HFF-Myc (cell line): ENCODE measurements at regions not wholly inside any gene's neighbourhood (a gene's known extent, or its start where the extent isn't known, plus 50 kb on each side); places are given as distances from the start of the nearest gene placed in this dataset.

Experiments used
- DNase-seq: peaks from one replicate; pipeline ENCODE4 v3.0.0-alpha.2; 2011; ENCODE audit warnings: low read depth; ENCODE audit errors: extremely low read depth
- H3K4me3 ChIP-seq: replicated peaks from 2 replicates; pipeline ENCODE4 v1.5.1; 2011; ENCODE audit warnings: low read depth, mild to moderate bottlenecking, control low read depth, low read length
- CTCF ChIP-seq: IDR thresholded peaks from 2 replicates; pipeline ENCODE4 v1.5.1; 2012; ENCODE audit warnings: mild to moderate bottlenecking, low read depth, low read length, control low read depth; ENCODE audit errors: missing control alignments

- no peak for DNase-seq
- TF ChIP-seq CTCF: no peak
- H3K4me3 ChIP-seq: no peak overlapping the region
Observed at GRCh38 chr7:18177815-18178660, 150.4 kb upstream of the PRPS1L1 start.

- DNase-seq: no peak
- no peak overlapping the region for H3K4me3 ChIP-seq
- no peak for TF ChIP-seq CTCF
Observed at GRCh38 chr7:18179093-18179492, 151.4 kb upstream of the PRPS1L1 start.

GRCh38 chr7:18180685-18181084 lies 153.0 kb upstream of the PRPS1L1 start:
- no peak overlapping the region for H3K4me3 ChIP-seq
- no peak for TF ChIP-seq CTCF
- no peak for DNase-seq

- no peak overlapping the region for H3K4me3 ChIP-seq
- TF ChIP-seq CTCF: no peak
- no peak for DNase-seq
Observed at GRCh38 chr7:18189500-18190126, 162.0 kb upstream of the PRPS1L1 start.

GRCh38 chr7:18191341-18191740 lies 163.7 kb upstream of the PRPS1L1 start:
- no peak for DNase-seq
- no peak overlapping the region for H3K4me3 ChIP-seq
- TF ChIP-seq CTCF: no peak

- no peak overlapping the region for H3K4me3 ChIP-seq
- no peak for TF ChIP-seq CTCF
- no peak for DNase-seq
Observed at GRCh38 chr7:18191862-18192625, 164.4 kb upstream of the PRPS1L1 start.
